ENCODE measurements at regions not wholly inside any gene's neighbourhood (a gene's known extent, or its start where the extent isn't known, plus 50 kb on each side); places are given as distances from the start of the nearest gene placed in this dataset.

DNA sequence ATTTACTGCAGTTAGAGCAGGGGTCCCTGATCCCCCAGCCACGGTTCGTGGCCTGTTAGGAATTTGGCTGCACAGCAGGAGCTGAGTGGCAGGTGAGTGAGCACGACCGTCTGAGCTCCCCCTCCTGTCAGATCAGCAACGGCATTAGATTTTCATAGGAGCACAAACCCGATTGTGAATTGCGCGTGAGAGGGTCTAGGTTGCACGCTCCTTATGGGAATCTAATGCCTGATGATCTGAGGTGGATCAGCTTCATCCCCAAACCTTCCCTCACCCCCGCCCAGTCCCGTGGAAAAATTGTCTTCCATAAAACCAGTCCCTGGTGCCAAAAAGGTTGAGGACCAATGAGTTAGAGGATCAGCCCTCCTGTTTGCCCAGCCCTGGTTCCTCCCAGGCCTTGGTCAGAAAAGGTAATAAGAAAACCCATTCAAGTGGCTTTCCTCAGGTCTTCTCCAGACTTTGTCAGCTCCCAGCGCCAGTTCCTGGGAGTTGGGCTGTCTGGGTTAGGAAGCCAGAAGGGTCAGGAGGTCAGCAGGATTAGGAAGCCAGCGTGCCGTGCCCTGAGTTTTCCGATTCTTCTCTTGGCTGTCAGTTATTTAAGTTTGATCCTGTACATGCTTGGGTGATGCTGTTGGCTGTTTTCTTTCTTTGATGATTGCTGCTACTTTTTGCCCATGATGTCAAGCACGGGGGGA, 139.9 kb upstream of the PMEPA1 start:
- H3K23ac ChIP-seq (ENCODE audit: low read depth, low read length) = no peak overlapping the region
- H3K9ac ChIP-seq (ENCODE audit: low read depth, low read length) = no peak overlapping the region
- no peak overlapping the region for H3K4ac ChIP-seq (ENCODE audit: low read depth, low read length)
- no peak overlapping the region for H4K5ac ChIP-seq (ENCODE audit: low read depth, low read length)
- no peaks in the 10 kb centered on the region for H3K4me1 ChIP-seq (ENCODE audit: control insufficient read depth, insufficient read depth, low read length)
- H3K79me1 ChIP-seq (ENCODE audit: low read depth in 1 of 2, low read length in 2 of 2) = no peaks in the 10 kb centered on the region
- H3K14ac ChIP-seq (replicated peaks; ENCODE audit: low read depth, low read length) = no peak overlapping the region
- H2BK120ac ChIP-seq (ENCODE audit: low read depth, low read length) = no peak overlapping the region
- dilution Hi-C loops (cut with HindIII; ENCODE audit: low sequenced_read_pairs, unreplicated experiment) = no loop called here
- no peak for TF ChIP-seq POLR2A (IDR thresholded peaks at IDR 0.05; ENCODE audit: low read depth, low read length)
- no peak for TF ChIP-seq BHLHE40 (IDR thresholded peaks at IDR 0.05; ENCODE audit: low read depth, low read length)
- no peak for TF ChIP-seq RCOR1 (IDR thresholded peaks at IDR 0.05; ENCODE audit: insufficient replicate concordance, low read length)
- no peak for TF ChIP-seq CTCF (conservative IDR thresholded peaks at IDR 0.05; ENCODE audit: low read depth, low read length)
- no peak for TF ChIP-seq ELK1 (IDR thresholded peaks at IDR 0.05; ENCODE audit: borderline replicate concordance, low read depth, low read length)
- no peak for TF ChIP-seq SMC3 (IDR thresholded peaks at IDR 0.05; ENCODE audit: low read depth, low read length)
- no peak for TF ChIP-seq RAD21 (IDR thresholded peaks at IDR 0.05; ENCODE audit: low read length)
- no peak for TF ChIP-seq MAFK (IDR thresholded peaks at IDR 0.05; ENCODE audit: low read depth, low read length)
- no peak for TF ChIP-seq FOS (IDR thresholded peaks at IDR 0.05; ENCODE audit: low read depth, low read length)
- TF ChIP-seq MAZ (IDR thresholded peaks at IDR 0.05; ENCODE audit: borderline replicate concordance, low read depth, low read length) = no peak
- TF ChIP-seq RFX5 (IDR thresholded peaks at IDR 0.05; ENCODE audit: low read depth, low read length) = no peak
- no peak for TF ChIP-seq MXI1 (IDR thresholded peaks at IDR 0.05; ENCODE audit: borderline replicate concordance, low read depth, low read length)
- no peak for TF ChIP-seq CEBPB (IDR thresholded peaks at IDR 0.05; ENCODE audit: low read depth, low read length)
- TF ChIP-seq CHD1 (IDR thresholded peaks at IDR 0.05; ENCODE audit: low read depth, low read length) = no peak
- no peak for TF ChIP-seq NFE2L2 (IDR thresholded peaks at IDR 0.05; ENCODE audit: low read depth, low read length)
- TF ChIP-seq, protein P1, sequence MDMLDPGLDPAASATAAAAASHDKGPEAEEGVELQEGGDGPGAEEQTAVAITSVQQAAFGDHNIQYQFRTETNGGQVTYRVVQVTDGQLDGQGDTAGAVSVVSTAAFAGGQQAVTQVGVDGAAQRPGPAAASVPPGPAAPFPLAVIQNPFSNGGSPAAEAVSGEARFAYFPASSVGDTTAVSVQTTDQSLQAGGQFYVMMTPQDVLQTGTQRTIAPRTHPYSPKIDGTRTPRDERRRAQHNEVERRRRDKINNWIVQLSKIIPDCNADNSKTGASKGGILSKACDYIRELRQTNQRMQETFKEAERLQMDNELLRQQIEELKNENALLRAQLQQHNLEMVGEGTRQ (IDR thresholded peaks at IDR 0.05; ENCODE audit: low read depth, low read length) = no peak
- intact Hi-C loops (cut with micrococcal nuclease) = loop anchor here (10.0 kb wide), 1 partner anchor 195 kb away; no protein-coding TSS in a partner anchor
- H3K27me3 ChIP-seq (ENCODE audit: control insufficient read depth, insufficient read depth, low read length) = peaks cover under 1% of the 10 kb centered on the region
- H4K8ac ChIP-seq (ENCODE audit: low read depth in 2 of 2, low read length in 2 of 2) = no peak overlapping the region
- no peak overlapping the region for H3K27ac ChIP-seq (ENCODE audit: insufficient read depth, low read length)
- no peaks in the 10 kb centered on the region for H3K9me1 ChIP-seq (ENCODE audit: insufficient read depth, low read length)
- no peaks in the 10 kb centered on the region for H4K20me1 ChIP-seq (ENCODE audit: insufficient read depth, low read length)
- no peak overlapping the region for H3K18ac ChIP-seq (ENCODE audit: low read depth, low read length)
- H3K4me2 ChIP-seq (ENCODE audit: low read depth, low read length) = no peak overlapping the region
- H2AK9ac ChIP-seq (replicated peaks; ENCODE audit: low read depth, low read length, poor library complexity) = no peak overlapping the region
- H2BK5ac ChIP-seq (ENCODE audit: low read depth, low read length, poor library complexity, severe bottlenecking) = no peak overlapping the region
- H2BK20ac ChIP-seq (ENCODE audit: low read depth, low read length) = no peak overlapping the region
- H4K91ac ChIP-seq (ENCODE audit: insufficient read depth, low read depth, low read length) = no peak overlapping the region
- no peak for DNase-seq
- ChIA-PET POLR2A (ENCODE audit: unreplicated experiment) (no interaction called here), CTCF (no interaction called here)
- H3K36me3 ChIP-seq (ENCODE audit: control insufficient read depth, insufficient read depth, low read length) = no peaks in the 10 kb centered on the region
- no peak overlapping the region for H2AK5ac ChIP-seq (ENCODE audit: low read depth, low read length)
- H2BK15ac ChIP-seq (ENCODE audit: low read depth, low read length) = no peak overlapping the region
- H3K9me3 ChIP-seq (ENCODE audit: control insufficient read depth, insufficient read depth, low read length) = no peaks in the 10 kb centered on the region
- in situ Hi-C loops (cut with MboI; ENCODE audit: low sequenced_read_pairs) = no loop called here
- H3K56ac ChIP-seq (ENCODE audit: extremely low read depth, insufficient read depth, low read length) = no peak overlapping the region
- no CpG with 5 or more reads among the region's 16 CpGs for WGBS, 2 experiments (ENCODE audit: extremely low coverage in 2 of 2, insufficient read length in 1 of 2)
- H2AFZ ChIP-seq (replicated peaks; ENCODE audit: low read length, poor library complexity) = no peak overlapping the region
- no peak overlapping the region for H3K4me3 ChIP-seq (ENCODE audit: insufficient read depth, low read depth, low read length)
- BruUV-seq (replicated peaks) = no TSS peak
- ATAC-seq (ENCODE audit: low read depth) = no peak

Measured in IMR-90 (cell line).